ENCODE measurements at regions not wholly inside any gene's neighbourhood (a gene's known extent, or its start where the extent isn't known, plus 50 kb on each side); places are given as distances from the start of the nearest gene placed in this dataset.

- H3K36me3 ChIP-seq (ENCODE audit: control insufficient read depth in 2 of 2, extremely low read depth in 1 of 2, insufficient read depth in 2 of 2, low read length in 2 of 2) = no peaks in the 10 kb centered on the region
- no peaks in the 10 kb centered on the region for H4K20me1 ChIP-seq (replicated peaks; ENCODE audit: control insufficient read depth, extremely low read depth, insufficient read depth, low read length)
- H3K9ac ChIP-seq (replicated peaks; ENCODE audit: extremely low read depth, insufficient read depth, low read length) = no peak overlapping the region
- H3K4me2 ChIP-seq (ENCODE audit: insufficient read depth, low read length) = no peak overlapping the region
- dilution Hi-C loops (cut with MboI; ENCODE audit: extremely low pct_ligation_motif_present, low sequenced_read_pairs) (no loop called here), intact Hi-C loops (cut with micrococcal nuclease) (no loop called here)
- TF ChIP-seq EZH2 (IDR thresholded peaks at IDR 0.05; ENCODE audit: borderline replicate concordance, low read depth, low read length, severe bottlenecking) (no peak), POLR2A (IDR thresholded peaks at IDR 0.05; ENCODE audit: low read depth, low read length) (no peak), GATA2 (IDR thresholded peaks at IDR 0.05; ENCODE audit: insufficient read depth, insufficient read length, low read depth, low read length) (no peak), JUN (IDR thresholded peaks at IDR 0.05; ENCODE audit: borderline replicate concordance, insufficient read depth, insufficient read length, low read depth) (no peak), FOS (IDR thresholded peaks at IDR 0.05; ENCODE audit: borderline replicate concordance, insufficient read depth, low read length) (no peak), CTCF (IDR thresholded peaks at IDR 0.05; ENCODE audit: extremely low read depth in 1 of 2, insufficient read depth in 1 of 2, low read depth in 1 of 2, low read length in 2 of 2) (no peak), POLR2AphosphoS5 (IDR thresholded peaks at IDR 0.05; ENCODE audit: insufficient read depth, low read depth, low read length) (no peak)
- no peaks in the 10 kb centered on the region for H3K4me1 ChIP-seq (ENCODE audit: control insufficient read depth, extremely low read depth, insufficient read depth, low read length)
- no peak for FAIRE-seq
- no peak overlapping the region for H3K27ac ChIP-seq (ENCODE audit: insufficient read depth, low read depth, low read length)
- H3K4me3 ChIP-seq (replicated peaks in 1 of 3; ENCODE audit: insufficient read depth in 1 of 3, low read depth in 1 of 3, low read length in 3 of 3) = no peak overlapping the region
- no peaks in the 10 kb centered on the region for H3K9me1 ChIP-seq (replicated peaks; ENCODE audit: control insufficient read depth, extremely low read depth, insufficient read depth, low read length)
- H3K79me2 ChIP-seq (ENCODE audit: control insufficient read depth, insufficient read depth, low read length) = no peaks in the 10 kb centered on the region
- CTCF ChIA-PET = no interaction called here
- no peaks in the 10 kb centered on the region for H3K27me3 ChIP-seq (ENCODE audit: control insufficient read depth in 2 of 2, insufficient read depth in 2 of 2, low read length in 2 of 2)
- DNase-seq (ENCODE audit: low read depth, low spot score) = no peak
- H3K9me3 ChIP-seq (replicated peaks; ENCODE audit: control insufficient read depth, insufficient read depth, low read length) = no peaks in the 10 kb centered on the region
- POLR2A ChIA-PET = no interaction called here
- BruUV-seq (replicated peaks) = no TSS peak
- no peak overlapping the region for H2AFZ ChIP-seq (ENCODE audit: low read depth, low read length)
Measured at GRCh38 chr16:49951574-49952195, 73.3 kb upstream of the CNEP1R1 start.
